ENCODE measurements at regions not wholly inside any gene's neighbourhood (a gene's known extent, or its start where the extent isn't known, plus 50 kb on each side); places are given as distances from the start of the nearest gene placed in this dataset.

DNA sequence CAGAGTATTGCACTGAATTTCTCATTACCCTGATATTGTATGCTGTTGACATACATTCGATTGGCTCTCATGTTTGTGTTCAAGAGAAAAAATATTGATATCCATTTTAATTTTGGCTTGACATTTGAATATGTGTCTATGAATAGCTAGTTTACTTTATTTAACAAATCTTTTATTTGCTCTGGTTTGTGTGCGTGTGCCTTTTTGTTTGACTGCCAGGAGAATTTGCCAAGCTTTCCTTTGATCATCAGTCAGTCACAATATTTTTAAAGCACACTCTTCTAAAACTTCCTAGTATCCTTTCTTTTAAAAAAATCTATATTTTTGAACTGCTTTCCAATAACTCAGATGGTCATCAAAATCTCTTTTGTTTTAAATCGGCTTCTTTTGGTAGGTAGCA lies 179.3 kb upstream of the FLRT2 start:
- TF ChIP-seq, protein P1, sequence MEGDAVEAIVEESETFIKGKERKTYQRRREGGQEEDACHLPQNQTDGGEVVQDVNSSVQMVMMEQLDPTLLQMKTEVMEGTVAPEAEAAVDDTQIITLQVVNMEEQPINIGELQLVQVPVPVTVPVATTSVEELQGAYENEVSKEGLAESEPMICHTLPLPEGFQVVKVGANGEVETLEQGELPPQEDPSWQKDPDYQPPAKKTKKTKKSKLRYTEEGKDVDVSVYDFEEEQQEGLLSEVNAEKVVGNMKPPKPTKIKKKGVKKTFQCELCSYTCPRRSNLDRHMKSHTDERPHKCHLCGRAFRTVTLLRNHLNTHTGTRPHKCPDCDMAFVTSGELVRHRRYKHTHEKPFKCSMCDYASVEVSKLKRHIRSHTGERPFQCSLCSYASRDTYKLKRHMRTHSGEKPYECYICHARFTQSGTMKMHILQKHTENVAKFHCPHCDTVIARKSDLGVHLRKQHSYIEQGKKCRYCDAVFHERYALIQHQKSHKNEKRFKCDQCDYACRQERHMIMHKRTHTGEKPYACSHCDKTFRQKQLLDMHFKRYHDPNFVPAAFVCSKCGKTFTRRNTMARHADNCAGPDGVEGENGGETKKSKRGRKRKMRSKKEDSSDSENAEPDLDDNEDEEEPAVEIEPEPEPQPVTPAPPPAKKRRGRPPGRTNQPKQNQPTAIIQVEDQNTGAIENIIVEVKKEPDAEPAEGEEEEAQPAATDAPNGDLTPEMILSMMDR (IDR thresholded peaks at IDR 0.05): no peak
- no peak for TF ChIP-seq POLR2A (IDR thresholded peaks at IDR 0.05)
